Activated CD8-positive, alpha-beta memory T cell treated with anti-CD3 and anti-CD28 coated beads, Interleukin-2, amount 50 U/mL, for 24 hours (primary cell): ENCODE measurements at regions not wholly inside any gene's neighbourhood (a gene's known extent, or its start where the extent isn't known, plus 50 kb on each side); places are given as distances from the start of the nearest gene placed in this dataset.

Experiments
- DNase-seq: peaks from one replicate; pipeline ENCODE4 v3.0.0-alpha.2; 2020; ENCODE audit errors: extremely low read depth

DNA sequence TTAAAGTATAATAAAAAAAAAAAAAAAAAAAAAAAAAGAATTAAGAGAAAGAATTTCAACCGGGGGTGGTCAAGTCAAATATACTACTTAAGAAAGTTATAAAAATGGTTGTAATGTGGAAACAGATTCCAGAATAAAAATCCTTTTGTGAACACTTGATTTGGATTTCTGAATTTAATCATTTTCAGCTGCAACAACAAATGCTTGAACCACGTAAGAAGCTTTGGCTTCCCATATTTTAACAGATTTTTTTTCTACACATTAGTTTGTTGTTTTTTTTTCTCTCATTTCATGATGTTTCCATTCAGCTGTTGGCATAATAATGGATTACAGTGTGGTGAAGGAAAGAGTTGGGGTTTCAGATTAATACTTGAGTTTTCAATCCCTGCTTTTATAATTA is 137.3 kb upstream of the AGR3 start:
- no peak for DNase-seq

DNA sequence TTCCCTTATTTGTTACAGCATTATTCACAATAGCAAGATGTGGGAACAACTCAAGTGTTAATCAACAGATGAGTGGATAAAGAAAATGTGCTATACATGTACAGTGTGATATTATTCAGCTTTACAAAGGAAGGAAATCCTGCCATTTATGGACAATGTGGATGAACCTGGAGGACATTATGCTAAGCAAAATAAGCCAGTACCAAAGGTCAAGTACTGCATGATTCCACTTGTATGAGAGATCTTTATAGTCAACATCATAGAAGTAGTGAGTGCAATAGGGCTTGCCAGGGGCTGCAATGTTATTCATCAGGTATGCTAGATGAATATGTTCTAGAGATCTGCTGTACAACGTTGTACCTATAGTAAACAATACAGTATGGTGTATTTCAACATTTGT is 138.5 kb upstream of the AGR3 start:
- no peak for DNase-seq

DNA sequence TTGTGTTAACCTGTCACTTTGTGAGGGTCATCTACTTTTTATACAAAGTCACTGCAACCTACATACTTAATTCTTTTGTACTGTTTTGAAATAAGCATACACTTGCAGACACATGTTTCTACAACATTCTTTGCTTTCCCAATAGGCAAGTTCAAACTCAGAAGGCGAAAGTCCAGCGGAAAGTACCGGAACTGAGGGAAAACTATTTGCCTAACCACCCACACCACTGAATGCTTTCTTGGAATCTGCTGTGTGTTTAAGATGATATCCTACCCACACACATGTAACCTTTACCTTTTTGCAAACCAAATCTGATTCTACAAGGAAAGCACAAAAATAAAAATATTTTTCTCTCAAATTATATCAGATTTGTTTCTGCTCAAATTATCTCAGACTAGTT is 139.4 kb upstream of the AGR3 start:
- no peak for DNase-seq

DNA sequence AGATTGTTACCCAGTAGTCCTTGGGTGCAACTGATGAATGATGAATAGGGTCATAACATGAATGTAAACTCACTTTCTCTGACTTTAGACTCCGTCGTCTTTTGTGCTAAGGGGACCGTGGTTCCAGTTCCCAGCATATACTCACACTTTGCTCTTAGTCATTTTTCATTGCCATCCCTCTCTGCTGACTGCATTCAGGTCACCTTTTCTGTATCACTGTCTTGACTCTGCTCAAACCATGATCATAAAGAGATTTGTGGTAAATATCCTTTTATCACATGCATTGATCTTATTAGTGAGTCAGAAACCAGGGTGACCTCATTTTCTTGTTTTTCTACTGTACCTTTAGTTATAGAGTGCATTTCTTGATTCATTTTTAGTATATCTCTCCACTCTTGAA is 141.1 kb upstream of the AGR3 start:
- no peak for DNase-seq

DNA sequence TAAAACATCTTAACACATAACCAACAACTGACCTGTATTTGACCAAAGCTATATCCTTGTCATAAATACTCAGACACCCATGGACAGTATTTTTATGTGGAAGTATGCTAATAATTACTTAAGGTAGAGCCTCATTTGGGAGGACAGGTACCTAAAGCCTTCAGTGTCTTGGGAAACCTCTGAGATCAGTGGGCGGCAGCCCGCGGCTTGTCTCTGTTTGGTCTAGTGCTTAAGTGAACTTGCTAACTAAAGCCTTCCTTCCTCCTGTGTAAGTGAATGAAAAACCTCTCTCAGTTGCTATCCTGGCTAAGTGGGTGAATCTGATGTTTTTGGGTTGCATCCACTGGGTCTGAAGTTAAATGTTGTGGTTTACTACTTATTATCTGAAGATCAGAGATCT is 144.5 kb upstream of the AGR3 start:
- no peak for DNase-seq

DNA sequence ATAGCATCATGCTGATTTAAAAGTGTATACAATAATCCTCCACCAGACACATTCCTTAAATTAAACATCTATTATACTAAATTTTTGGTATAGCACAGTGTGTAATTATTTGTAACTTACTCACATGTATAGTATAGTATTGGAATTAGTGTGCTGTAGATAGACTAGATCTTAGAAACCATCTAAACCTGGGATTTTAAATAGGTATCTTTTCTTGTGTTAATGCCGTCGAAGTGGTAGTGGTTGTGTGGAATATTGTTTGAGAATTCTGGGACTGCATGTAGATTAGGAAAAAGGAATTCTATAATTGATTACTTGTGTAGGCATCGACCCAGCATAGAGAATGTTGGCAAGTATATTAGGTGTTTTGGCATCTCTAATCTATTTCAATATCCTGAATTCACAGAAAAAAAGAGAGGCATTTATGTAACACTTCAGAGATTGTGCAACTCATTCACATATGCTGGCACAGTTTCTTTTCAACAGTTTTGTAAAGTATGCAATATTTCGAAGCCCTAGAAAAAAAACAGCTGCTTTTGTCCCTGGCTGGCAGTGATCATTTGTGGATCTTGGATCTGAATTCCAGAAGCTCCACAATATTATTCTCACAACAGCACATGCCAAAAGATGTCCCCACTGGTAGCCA is 145.5 kb upstream of the AGR3 start:
- DNase-seq: no peak

DNA sequence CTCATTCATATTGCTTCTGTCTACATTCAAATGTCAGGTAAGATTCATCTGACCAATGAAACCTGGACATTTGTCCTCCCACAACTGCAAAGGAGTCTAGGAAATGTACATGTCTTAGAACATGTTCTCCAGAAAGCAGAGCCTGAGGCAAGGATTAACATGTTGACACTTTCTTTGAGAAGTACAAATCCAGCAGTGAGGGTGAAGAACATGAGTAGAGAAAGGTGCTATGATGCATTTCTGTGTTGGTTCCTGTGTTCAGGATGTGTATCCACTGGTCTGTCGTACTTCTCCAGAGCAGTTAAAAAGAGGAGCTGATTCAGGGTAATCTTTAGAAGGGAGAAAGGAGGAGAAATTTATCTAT is 146.0 kb upstream of the AGR3 start:
- no peak for DNase-seq

DNA sequence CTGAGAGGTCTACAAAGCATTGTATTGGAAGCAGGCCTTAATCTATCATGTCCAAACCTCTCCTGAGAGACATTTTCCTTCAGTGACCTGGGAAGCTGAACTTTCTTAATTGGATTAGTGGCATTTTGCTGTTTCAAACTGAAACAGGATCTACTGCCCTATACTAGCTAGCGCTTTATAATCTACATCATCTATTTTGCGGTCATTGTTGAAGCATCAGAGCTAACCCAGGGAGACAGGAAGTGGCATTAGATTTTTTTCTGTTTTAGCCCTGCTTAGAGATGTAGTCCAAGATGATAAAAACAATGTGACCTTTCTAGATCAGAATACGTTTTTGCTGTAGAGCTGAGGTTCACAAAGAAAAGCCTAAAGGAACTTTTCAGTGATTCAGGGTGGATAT is 147.4 kb upstream of the AGR3 start:
- no peak for DNase-seq

DNA sequence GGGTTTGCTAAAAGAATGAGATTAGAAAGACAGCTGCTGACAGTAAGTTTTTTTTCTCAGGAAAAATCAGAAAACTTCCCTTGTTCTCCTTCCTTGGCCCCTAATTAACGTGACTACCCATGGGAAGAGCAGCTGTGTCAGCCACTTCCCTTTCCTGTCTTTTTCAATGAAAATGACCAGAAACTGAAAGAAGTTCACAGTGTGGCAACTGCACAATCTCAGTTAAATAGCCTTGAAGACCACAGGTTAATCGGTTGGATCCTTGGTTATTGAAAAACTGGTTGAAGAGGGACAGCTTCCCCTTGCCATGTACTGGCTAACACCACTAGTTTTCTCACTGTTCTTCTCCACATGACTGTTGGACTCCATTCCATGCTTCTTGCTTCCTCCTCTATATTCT is 148.8 kb upstream of the AGR3 start:
- DNase-seq: no peak

DNA sequence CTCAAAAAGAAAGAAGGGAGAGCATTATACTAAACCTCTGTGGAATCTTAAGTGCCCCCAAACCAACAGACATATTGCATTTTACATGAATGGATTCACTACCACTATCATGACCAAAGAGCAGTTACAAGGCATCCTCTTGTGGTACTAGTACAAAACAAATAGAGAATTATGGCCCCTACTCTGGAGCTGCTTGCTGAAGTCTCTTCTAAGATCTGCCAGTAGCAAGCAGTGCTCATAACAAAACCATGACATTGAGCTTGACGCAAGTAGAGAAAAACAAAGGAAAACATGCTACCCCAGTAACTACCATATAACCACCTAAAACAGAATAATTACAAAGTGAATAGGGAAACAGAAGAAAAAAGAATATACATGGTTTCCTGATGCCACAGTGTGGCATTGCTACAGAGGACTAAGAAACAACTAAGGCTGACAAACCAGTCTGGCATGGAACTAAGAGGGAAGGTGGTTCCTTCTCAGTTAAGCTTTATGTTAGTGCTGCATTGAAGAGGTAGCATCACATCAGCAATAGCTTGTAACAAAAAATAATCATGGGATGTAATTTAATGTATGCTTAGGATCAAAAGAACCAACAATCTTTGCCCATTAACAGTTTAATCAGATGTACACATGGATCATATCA is 150.2 kb upstream of the AGR3 start:
- no peak for DNase-seq

DNA sequence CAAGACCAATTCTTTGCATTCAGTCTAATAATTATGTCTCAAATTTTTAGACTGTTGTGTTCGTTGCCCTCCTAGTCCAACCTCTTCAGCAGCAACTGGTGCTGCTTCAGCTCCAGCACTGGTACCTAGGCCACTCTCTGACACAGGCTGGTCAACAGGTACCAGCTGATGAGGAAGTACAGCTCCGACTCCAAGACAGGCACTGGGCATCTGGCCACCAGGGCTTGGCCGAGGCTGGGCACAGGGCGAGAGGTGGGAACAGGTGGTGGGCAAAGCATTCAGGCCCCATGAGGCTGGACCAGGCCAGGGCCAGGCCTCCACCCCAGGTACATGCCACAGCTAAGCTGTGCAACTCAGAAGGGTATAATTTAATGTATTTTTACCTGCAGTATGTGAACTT is 151.5 kb upstream of the AGR3 start:
- DNase-seq: no peak

DNA sequence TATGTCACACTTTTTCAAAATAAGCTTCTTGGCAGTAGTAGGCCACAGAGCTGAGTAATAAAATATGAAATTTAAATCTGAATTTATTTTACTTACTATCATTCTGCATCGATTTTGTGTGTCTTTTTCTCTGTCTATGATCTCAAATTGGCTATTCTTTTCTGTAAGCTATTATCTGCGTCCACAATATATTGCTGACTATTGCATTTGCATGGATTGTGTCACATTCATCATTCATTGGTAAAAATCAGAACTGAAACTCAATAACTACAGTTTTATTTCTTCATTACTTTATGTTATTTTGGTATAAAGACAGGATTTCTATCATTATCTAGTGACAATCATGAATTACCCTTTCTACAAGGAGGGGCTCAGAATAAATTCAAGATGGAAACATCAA is 154.8 kb upstream of the AGR3 start:
- DNase-seq: no peak

DNA sequence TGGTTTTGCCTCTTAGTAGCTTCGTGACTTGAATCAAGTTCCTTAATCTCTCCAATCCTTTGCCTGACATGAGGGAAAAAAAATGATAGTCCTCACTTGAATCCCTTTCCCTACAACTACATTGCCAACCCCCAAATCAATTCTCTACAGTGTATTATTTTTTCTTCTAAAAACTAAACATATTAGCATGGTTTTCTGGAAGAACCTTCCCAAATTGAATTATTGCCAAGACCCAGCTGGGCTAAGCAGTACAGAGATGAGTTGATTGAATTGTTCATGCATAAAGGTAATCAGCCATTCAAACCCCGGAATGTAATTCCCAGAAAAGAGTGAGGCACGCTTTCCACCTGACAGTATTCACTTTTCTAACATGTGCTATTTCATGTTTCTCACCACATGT is 155.6 kb upstream of the AGR3 start:
- no peak for DNase-seq

DNA sequence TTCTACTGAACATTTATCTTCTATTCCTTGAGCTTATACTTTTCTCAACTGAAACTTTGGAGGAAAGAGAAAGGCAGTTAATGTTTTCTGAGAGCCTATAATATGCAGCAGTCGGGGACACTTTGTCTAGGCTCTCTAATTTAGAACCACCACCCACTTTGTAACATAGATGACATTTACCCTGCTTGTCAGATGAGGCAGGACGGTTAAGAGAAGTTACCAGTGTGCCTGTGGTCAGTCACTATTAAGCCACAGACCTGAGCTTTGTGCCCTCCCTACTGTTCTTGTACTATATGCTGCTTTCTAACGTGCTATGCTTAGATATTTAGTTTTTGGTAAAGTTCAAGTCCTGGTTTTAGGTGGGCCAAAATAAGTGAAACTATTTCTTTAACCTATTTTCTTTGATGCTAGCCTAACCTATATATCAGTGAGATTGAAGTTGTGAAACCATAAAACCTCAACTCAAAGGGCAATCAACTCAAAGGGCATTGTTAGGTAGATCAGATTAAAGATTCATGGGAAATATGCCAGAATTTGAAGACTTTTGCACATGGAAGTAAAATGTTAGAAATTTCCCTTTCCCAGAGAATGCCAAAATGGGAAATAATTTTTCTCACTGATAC is 156.5 kb upstream of the AGR3 start:
- no peak for DNase-seq

DNA sequence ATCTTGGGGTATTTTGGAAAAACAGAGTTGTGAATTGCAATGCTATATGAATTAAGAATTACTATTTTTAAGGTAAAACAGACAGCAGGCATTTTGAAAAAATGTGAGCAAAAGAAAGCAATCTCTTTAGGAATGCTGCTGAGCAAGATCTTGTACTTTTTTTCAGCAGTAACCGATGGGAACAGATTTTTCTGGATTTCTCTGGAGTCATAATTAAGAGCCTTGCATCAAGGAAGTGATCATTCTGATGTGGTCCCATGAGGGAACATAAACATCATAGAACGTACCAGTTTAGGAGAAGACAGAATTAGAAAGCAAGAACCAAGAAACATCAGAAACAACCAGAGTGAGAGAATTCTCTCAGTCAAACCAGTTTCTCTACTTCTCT is 157.0 kb upstream of the AGR3 start:
- no peak for DNase-seq

DNA sequence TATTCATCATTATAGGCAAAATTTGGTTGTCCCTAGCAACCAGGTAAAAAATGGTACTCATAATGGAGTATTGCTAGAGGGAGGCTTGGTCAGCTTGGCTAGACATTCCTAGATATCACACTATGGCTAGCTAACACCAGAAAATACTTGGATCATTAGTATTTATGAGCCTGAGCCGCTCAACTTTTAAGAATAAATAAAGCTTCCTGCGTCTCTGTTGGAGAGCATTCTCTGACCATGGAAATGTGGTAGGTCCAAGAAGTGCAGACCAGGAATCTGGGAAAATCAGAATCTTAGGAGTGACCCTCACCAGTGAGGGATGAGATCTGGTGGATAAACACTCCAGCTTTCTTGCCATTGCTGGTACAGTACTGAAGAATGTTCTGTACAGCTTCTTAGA is 157.6 kb upstream of the AGR3 start:
- DNase-seq: no peak

DNA sequence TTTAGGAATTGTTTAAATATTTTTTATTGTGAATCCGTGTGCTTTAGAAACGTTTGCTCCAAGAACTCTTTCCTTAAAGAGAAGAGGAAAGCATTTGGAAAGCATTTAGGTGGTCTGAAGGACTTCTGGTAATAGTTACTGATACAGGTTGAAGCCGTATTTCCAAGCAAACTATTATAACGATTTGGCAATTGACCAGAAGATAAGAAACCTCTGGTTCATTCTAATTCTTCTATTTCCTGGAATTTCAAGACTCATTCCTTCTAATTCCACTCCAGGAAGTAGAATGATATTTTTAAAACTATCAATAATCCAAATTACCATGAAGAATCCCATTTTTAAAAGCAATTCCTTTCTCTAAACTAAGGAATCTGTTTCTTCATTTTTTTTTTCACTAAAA is 158.9 kb upstream of the AGR3 start:
- DNase-seq: no peak

DNA sequence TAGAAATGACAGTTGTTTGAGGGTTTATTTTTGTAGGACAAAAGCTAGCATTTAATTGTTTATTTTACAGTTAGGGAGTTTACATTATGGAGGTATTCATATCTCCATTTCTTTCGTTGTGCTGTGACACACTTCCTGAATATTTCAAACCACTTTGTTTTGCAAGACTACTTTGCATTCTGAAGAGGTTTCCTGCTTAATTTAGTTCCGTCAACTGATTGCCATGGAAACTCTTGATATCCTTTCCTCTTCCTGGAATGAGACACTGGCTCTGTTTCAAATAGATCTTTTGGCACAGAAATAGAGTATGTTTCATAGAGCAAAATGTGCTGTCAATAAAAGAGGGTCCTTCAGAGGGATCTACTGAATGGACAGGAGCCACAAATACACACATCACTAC is 159.5 kb upstream of the AGR3 start:
- DNase-seq: no peak

DNA sequence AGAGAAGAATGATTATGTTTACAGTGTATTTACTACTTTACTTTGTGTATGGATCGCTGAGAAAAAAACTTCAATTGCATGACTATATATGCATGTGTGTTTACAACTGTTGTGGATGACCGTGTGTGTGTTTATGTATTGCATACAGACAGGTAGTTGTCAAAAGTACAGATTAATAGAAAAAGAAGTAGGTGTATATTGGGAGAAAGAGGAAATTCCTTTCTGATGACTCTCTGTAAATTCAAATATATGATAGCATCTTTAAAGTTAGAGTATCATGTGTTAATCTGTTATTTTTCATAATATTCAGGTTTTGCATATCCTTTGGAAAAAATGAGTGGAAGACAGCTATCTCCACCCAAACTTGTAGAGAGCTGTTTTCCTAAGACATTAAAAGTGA is 160.4 kb upstream of the AGR3 start:
- no peak for DNase-seq

DNA sequence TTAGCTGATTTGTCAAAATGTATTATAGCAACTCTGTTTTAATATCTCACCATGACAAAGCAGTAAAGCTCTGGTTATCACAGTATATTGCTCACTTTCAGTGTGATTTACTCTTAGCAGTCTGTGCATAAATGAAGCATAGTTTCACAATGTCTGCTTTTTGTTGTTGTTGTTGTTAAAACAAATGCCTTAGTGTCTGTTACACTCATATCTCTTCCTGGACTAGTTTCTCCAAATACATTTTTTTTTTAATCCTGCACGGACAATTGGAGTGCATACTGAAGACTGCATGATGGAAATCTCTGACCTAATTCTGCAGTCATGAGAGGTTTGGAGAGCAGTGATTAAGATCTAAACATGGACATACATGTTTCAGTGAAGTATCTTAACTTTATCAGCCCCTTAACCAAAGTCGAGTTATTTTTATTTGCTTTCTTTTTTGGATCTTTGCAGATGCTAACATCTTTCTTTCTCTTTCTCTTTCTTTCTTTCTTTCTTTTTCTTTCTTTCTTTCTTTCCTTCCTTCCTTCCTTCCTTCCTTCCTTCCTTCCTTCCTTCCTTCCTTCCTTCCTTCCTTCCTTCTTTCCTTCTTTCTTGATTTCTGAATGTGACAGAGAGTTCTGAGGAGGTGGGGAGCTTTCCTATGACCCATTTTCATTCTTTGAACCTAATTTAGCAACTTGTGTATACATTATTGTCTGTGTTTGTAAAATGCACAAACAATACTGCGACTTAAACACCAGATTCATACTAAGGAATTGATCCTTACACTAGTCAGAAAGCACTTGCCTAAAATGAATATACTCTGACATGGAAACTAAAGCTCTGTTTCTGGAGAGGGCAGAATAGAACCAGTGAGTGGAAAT is 161.5 kb upstream of the AGR3 start:
- DNase-seq: no peak

DNA sequence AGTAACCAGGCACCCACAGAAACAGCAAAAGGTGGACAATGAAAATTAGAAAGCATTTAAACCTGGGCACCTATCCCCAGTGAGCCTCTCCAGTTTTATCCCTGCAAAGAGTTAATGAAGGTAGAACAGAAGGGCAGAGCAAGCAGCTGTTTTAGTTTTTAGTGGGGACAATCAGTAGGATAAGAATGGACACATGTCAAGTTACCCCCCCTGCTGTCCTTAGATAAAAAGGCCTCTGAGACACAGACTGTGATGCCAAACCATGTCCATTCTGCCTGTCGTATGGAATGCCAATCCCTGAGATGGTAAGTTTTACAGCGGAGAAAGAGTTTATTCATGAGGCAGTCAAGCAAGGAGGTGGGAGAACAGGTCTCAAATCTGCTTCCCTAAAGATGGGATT is 162.6 kb upstream of the AGR3 start:
- DNase-seq: no peak

DNA sequence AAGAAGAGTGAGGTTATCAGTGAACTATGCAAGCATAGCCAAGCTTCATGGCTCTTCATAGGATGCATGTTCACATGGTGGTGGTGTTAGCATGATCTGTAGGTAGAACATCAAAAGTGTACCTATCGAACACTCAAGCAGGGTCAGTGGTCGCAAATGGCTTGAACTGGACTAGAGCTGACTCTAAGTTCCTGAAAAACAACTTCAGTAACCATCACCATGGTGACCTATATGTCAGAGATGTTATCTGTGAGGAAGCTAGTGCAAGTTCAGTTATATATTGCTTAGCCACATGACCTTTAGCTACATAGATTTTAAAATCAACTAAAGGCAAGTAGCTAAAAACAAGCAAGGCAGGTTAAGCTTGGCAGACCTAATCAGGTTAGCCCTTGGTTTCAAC is 163.1 kb upstream of the AGR3 start:
- DNase-seq: no peak

DNA sequence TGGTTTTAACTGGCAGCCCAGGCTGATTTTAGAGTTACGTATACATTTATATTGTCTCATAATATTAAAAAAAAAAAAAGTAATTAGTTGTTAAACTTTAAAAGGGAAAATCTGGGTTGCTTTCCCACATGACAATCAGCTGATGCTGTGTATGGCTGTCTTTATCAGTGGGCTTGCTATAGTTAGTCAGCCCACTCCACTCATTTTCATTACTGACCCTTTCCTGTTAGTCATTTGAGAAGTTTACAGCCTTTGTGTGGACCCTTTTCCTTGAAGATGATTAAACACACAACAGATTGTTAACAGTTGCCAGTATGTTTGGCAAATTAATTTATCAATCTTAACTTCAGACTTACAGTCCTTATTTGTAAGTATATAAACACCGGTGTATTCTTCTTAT is 164.5 kb upstream of the AGR3 start:
- no peak for DNase-seq
